ENCODE measurements at regions not wholly inside any gene's neighbourhood (a gene's known extent, or its start where the extent isn't known, plus 50 kb on each side); places are given as distances from the start of the nearest gene placed in this dataset.
"Not testable (repeated sequence)": the region's sequence is repeated elsewhere in the genome, so short reads cannot be mapped to it uniquely, and the experiment has no call there.

- not testable (repeated sequence) for TF ChIP-seq CTCF, POLR2A (IDR thresholded peaks at IDR 0.05)
Measured at GRCh38 chr21:6020460-6020859, 4500.9 kb upstream of the TPTE start.

Data from lower leg skin (tissue), 3 donors.